HEK293T (cell line): ENCODE measurements at regions not wholly inside any gene's neighbourhood (a gene's known extent, or its start where the extent isn't known, plus 50 kb on each side); places are given as distances from the start of the nearest gene placed in this dataset.

Source experiments
- BHLHE40 ChIP-seq: fragments of 450-650 bp; IDR thresholded peaks from 2 replicates; pipeline ENCODE4 v1.6.1; 2016; ENCODE audit warnings: mild to moderate bottlenecking, moderate library complexity, borderline replicate concordance
- ELF4 ChIP-seq: fragments of 450-650 bp; IDR thresholded peaks from 2 replicates; pipeline ENCODE4 v1.6.1; 2017; ENCODE audit warnings: antibody characterized with exemption
- FOXA1 ChIP-seq: fragments of 450-650 bp; IDR thresholded peaks from 2 replicates; pipeline ENCODE4 v1.6.1; 2016; ENCODE audit warnings: mild to moderate bottlenecking
- PKNOX1 ChIP-seq: fragments of 450-650 bp; IDR thresholded peaks from 2 replicates; pipeline ENCODE4 v1.6.1; 2016
- SP1 ChIP-seq: fragments of 450-650 bp; IDR thresholded peaks from 2 replicates; pipeline ENCODE4 v1.6.1; 2017
- TARDBP ChIP-seq: fragments of 450-650 bp; IDR thresholded peaks from 2 replicates; pipeline ENCODE4 v1.6.1; 2016
- ZNF384 ChIP-seq: fragments of 450-650 bp; IDR thresholded peaks from 2 replicates; pipeline ENCODE4 v1.6.1; 2016

- TF ChIP-seq SP1 (no peak), PKNOX1 (no peak), ELF4 (no peak), FOXA1 (no peak), ZNF384 (no peak), BHLHE40 (no peak), TARDBP (no peak)
These were observed 232.9 kb upstream of the TANK start for GRCh38 chr2:160927324-160927723.
